Astrocyte (in vitro differentiated cells and primary cell): ENCODE measurements at regions not wholly inside any gene's neighbourhood (a gene's known extent, or its start where the extent isn't known, plus 50 kb on each side); places are given as distances from the start of the nearest gene placed in this dataset.

Experiments used
- CTCF ChIP-seq: IDR thresholded peaks from 2 replicates; pipeline ENCODE4 v1.5.1; 2011; ENCODE audit warnings: low read depth, mild to moderate bottlenecking, inconsistent platforms, low read length, moderate library complexity; ENCODE audit not compliant: insufficient read depth
- EZH2 ChIP-seq: IDR thresholded peaks from 2 replicates; pipeline ENCODE4 v1.6.1; 2012; ENCODE audit warnings: mild to moderate bottlenecking, low read length, inconsistent platforms; ENCODE audit not compliant: insufficient read depth

- TF ChIP-seq CTCF (no peak), EZH2 (no peak)
Measured at GRCh38 chr6:155586090-155586489, 130.5 kb upstream of the NOX3 start.
